H9 (cell line): ENCODE measurements at regions not wholly inside any gene's neighbourhood (a gene's known extent, or its start where the extent isn't known, plus 50 kb on each side); places are given as distances from the start of the nearest gene placed in this dataset.

Experiments
- DNase-seq: peaks from one replicate; pipeline ENCODE4 v3.0.0-alpha.2; 2017
- H2AFZ ChIP-seq: one replicate; pipeline ENCODE4 v1.6.1; 2013; ENCODE audit warnings: mild to moderate bottlenecking, low read length, control low read depth, moderate library complexity
- H2AK5ac ChIP-seq: 2 replicates; pipeline ENCODE4 v1.6.1; 2013; ENCODE audit warnings: low read length, control low read depth, mixed read lengths; ENCODE audit not compliant: insufficient read length
- H2BK120ac ChIP-seq: one replicate; pipeline ENCODE4 v1.6.1; 2013; ENCODE audit warnings: low read depth, mild to moderate bottlenecking, low read length, control low read depth, inconsistent platforms; ENCODE audit not compliant: poor library complexity, severe bottlenecking
- H2BK12ac ChIP-seq: 2 replicates; pipeline ENCODE4 v1.6.1; 2013; ENCODE audit warnings: low read length, control low read depth, mixed read lengths, low read depth; ENCODE audit not compliant: insufficient read length
- H2BK15ac ChIP-seq: 2 replicates; pipeline ENCODE4 v1.6.1; 2013; ENCODE audit warnings: low read depth, low read length, control low read depth
- H2BK20ac ChIP-seq: one replicate; pipeline ENCODE4 v1.6.1; 2013; ENCODE audit warnings: low read depth, mild to moderate bottlenecking, low read length, control low read depth, inconsistent platforms; ENCODE audit not compliant: poor library complexity, severe bottlenecking
- H2BK5ac ChIP-seq: 2 replicates; pipeline ENCODE4 v1.6.1; 2013; ENCODE audit warnings: low read length, control low read depth, mixed read lengths; ENCODE audit not compliant: insufficient read length
- H3K14ac ChIP-seq: 2 replicates; pipeline ENCODE4 v1.6.1; 2013; ENCODE audit warnings: low read length, control low read depth; ENCODE audit not compliant: insufficient read depth
- H3K18ac ChIP-seq: 2 replicates; pipeline ENCODE4 v1.6.1; 2013; ENCODE audit warnings: low read depth, mild to moderate bottlenecking, mixed read lengths, low read length, control low read depth; ENCODE audit not compliant: insufficient read length
- H3K23ac ChIP-seq: 2 replicates; pipeline ENCODE4 v1.6.1; 2013; ENCODE audit warnings: low read length, control low read depth, mixed read lengths, low read depth; ENCODE audit not compliant: insufficient read length
- H3K23me2 ChIP-seq: 2 replicates; pipeline ENCODE4 v1.6.1; 2013; ENCODE audit warnings: low read depth, mild to moderate bottlenecking, mixed read lengths, low read length, control low read depth; ENCODE audit not compliant: insufficient read length, poor library complexity, severe bottlenecking
- H3K27ac ChIP-seq: 2 replicates; pipeline ENCODE4 v1.5.1; 2013; ENCODE audit warnings: low read length, control low read depth, mixed read lengths, low read depth; ENCODE audit not compliant: insufficient read length
- H3K27me3 ChIP-seq: 2 replicates; pipeline ENCODE4 v1.6.1; 2013; ENCODE audit warnings: low read length, control low read depth, inconsistent platforms; ENCODE audit not compliant: insufficient read depth
- H3K4ac ChIP-seq: 2 replicates; pipeline ENCODE4 v1.6.1; 2013; ENCODE audit warnings: low read depth, mild to moderate bottlenecking, control low read depth, inconsistent platforms, low read length, moderate library complexity
- H3K4me1 ChIP-seq: 2 replicates; pipeline ENCODE4 v1.6.1; 2013; ENCODE audit warnings: low read length, control low read depth, inconsistent platforms; ENCODE audit not compliant: insufficient read depth
- H3K4me2 ChIP-seq: 2 replicates; pipeline ENCODE4 v1.6.1; 2013; ENCODE audit warnings: low read length, control low read depth, mixed read lengths; ENCODE audit not compliant: insufficient read length, insufficient read depth
- H3K56ac ChIP-seq: 2 replicates; pipeline ENCODE4 v1.6.1; 2013; ENCODE audit warnings: low read depth, mild to moderate bottlenecking, mixed read lengths, low read length, control low read depth; ENCODE audit not compliant: insufficient read length
- H3K79me1 ChIP-seq: 2 replicates; pipeline ENCODE4 v1.6.1; 2013; ENCODE audit warnings: low read depth, mild to moderate bottlenecking, moderate library complexity, low read length, control low read depth, inconsistent platforms; ENCODE audit not compliant: insufficient read depth, poor library complexity, severe bottlenecking
- H3K79me2 ChIP-seq: 2 replicates; pipeline ENCODE4 v1.6.1; 2013; ENCODE audit warnings: low read length, control low read depth, inconsistent platforms; ENCODE audit not compliant: insufficient read depth
- H3K9ac ChIP-seq: 2 replicates; pipeline ENCODE4 v1.6.1; 2013; ENCODE audit warnings: low read length, control low read depth, mixed read lengths; ENCODE audit not compliant: insufficient read length; ENCODE audit errors: extremely low read depth
- H3K9me3 ChIP-seq: one replicate; pipeline ENCODE4 v1.6.1; 2013; ENCODE audit warnings: low read depth, low read length, inconsistent platforms; ENCODE audit not compliant: control insufficient read depth
- H3T11ph ChIP-seq: one replicate; pipeline ENCODE4 v1.6.1; 2013; ENCODE audit warnings: mild to moderate bottlenecking, low read length, control low read depth, inconsistent platforms
- H4K20me1 ChIP-seq: one replicate; pipeline ENCODE4 v1.6.1; 2013; ENCODE audit not compliant: control insufficient read depth, insufficient read length, insufficient read depth
- H4K5ac ChIP-seq: 2 replicates; pipeline ENCODE4 v1.6.1; 2013; ENCODE audit warnings: low read depth, mild to moderate bottlenecking, mixed read lengths, low read length, control low read depth; ENCODE audit not compliant: insufficient read length
- H4K8ac ChIP-seq: replicated peaks from 2 replicates; pipeline ENCODE4 v1.6.1; 2013; ENCODE audit warnings: low read length, control low read depth, mixed read lengths, low read depth; ENCODE audit not compliant: insufficient read length
- H4K91ac ChIP-seq: 2 replicates; pipeline ENCODE4 v1.6.1; 2013; ENCODE audit warnings: low read depth, mild to moderate bottlenecking, moderate library complexity, mixed read lengths, low read length, control low read depth; ENCODE audit not compliant: insufficient read length
- H3K27ac Mint-ChIP-seq, 3 experiments: 2 replicates in 2 of 3; 3 replicates in 1 of 3; pipeline ENCODE4 v1.8.0; 2020 to 2021; ENCODE audit warnings: mixed read lengths in 3 of 3, mild to moderate bottlenecking in 1 of 3, moderate library complexity in 1 of 3
- H3K27me3 Mint-ChIP-seq: 2 replicates; pipeline ENCODE4 v1.8.0; 2021; ENCODE audit warnings: low read depth, mild to moderate bottlenecking, moderate library complexity, mixed read lengths
- H3K36me3 Mint-ChIP-seq, 3 experiments: 2 replicates in 2 of 3; 3 replicates in 1 of 3; pipeline ENCODE4 v1.8.0; 2020 to 2021; ENCODE audit warnings: low read depth in 3 of 3, mixed read lengths in 3 of 3; ENCODE audit not compliant: insufficient read depth in 1 of 3
- H3K4me1 Mint-ChIP-seq, 2 experiments: 2 replicates each; pipeline ENCODE4 v1.8.0; 2020; ENCODE audit warnings: mixed read lengths in 2 of 2
- H3K4me3 Mint-ChIP-seq, 2 experiments: 2 replicates in 1 of 2; 3 replicates in 1 of 2; pipeline ENCODE4 v1.8.0; 2020 to 2021; ENCODE audit warnings: mild to moderate bottlenecking in 2 of 2, mixed read lengths in 2 of 2, moderate library complexity in 1 of 2
- H3K9me3 Mint-ChIP-seq, 2 experiments: 2 replicates in 1 of 2; 3 replicates in 1 of 2; pipeline ENCODE4 v1.8.0; 2020; ENCODE audit warnings: mild to moderate bottlenecking in 2 of 2, mixed read lengths in 2 of 2, moderate library complexity in 1 of 2
- WGBS: extraction: QIAGEN DNeasy Blood & Tissue Kit; methylation state at CpG from one replicate; pipeline ENCODE4 v1.1.7; 2013; ENCODE audit warnings: missing lambda C conversion rate, low lambda C conversion rate, mixed read lengths; ENCODE audit not compliant: insufficient read length; ENCODE audit errors: extremely low coverage; 5-methylcytosine and 5-hydroxymethylcytosine counted together
- TF ChIP-seq, protein P1 (sequence below): fragments of 200-600 bp; sonication (generic); conservative IDR thresholded peaks from 3 replicates; pipeline ENCODE4 v1.8.0; 2021; ENCODE audit warnings: antibody characterized with exemption, mild to moderate bottlenecking

DNA sequence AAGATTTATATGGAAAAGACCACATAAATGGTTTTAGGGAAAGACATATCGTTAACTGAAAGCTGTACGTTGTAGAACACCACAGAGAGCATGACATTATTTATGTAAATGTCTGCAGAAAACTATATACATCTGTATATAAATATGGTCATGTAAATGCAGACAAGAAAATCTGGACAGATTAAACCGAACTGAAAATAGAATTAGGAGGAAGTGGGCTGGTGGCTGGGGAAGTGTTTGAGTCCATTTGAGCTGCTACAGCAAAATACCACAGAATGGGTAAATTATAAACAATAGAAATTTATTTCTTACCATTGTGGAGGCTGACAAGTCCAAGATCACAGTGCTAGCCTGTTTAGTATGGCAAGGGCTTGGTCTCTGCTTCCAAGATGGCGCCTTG lies 56.3 kb upstream of the USP6NL start:
- Histone ChIP-seq H2AK5ac (no peak overlapping the region), H3K79me2 (no peaks in the 10 kb centered on the region), H4K8ac (no peak overlapping the region), H2BK15ac (no peak overlapping the region), H3K79me1 (no peaks in the 10 kb centered on the region), H3K4me2 (no peak overlapping the region), H3K23ac (no peak overlapping the region), H2BK5ac (no peak overlapping the region), H3K27me3 (no peaks in the 10 kb centered on the region; the same call in 1 of the 2 replicates), H2BK12ac (no peak overlapping the region), H2AFZ (no peak overlapping the region), H3K18ac (no peak overlapping the region), H2BK120ac (no peak overlapping the region), H3K9ac (no peak overlapping the region), H4K5ac (no peak overlapping the region), H4K91ac (no peak overlapping the region), H3K4me1 (no peaks in the 10 kb centered on the region), H3K56ac (no peak overlapping the region), H3T11ph (no peak overlapping the region), H3K23me2 (no peaks in the 10 kb centered on the region), H3K27ac (no peak overlapping the region), H4K20me1 (no peaks in the 10 kb centered on the region), H3K4ac (no peak overlapping the region), H3K9me3 (no peaks in the 10 kb centered on the region), H3K14ac (no peak overlapping the region), H2BK20ac (no peak overlapping the region)
- Mint-ChIP-seq H3K36me3 (no peaks in the 10 kb centered on the region), H3K27me3 (no peaks in the 10 kb centered on the region), H3K9me3 (no peaks in the 10 kb centered on the region), H3K27ac (no peak overlapping the region), H3K4me3 (no peak overlapping the region), H3K4me1 (peaks cover 0 to 6% of the 10 kb centered on the region in 2 experiments; a peak in 2 of 4 replicates)
- TF ChIP-seq, protein P1, sequence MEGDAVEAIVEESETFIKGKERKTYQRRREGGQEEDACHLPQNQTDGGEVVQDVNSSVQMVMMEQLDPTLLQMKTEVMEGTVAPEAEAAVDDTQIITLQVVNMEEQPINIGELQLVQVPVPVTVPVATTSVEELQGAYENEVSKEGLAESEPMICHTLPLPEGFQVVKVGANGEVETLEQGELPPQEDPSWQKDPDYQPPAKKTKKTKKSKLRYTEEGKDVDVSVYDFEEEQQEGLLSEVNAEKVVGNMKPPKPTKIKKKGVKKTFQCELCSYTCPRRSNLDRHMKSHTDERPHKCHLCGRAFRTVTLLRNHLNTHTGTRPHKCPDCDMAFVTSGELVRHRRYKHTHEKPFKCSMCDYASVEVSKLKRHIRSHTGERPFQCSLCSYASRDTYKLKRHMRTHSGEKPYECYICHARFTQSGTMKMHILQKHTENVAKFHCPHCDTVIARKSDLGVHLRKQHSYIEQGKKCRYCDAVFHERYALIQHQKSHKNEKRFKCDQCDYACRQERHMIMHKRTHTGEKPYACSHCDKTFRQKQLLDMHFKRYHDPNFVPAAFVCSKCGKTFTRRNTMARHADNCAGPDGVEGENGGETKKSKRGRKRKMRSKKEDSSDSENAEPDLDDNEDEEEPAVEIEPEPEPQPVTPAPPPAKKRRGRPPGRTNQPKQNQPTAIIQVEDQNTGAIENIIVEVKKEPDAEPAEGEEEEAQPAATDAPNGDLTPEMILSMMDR, result no peak
- WGBS, result no CpG with 5 or more reads among the region's 4 CpGs
- no peak for DNase-seq
